ENCODE measurements at regions not wholly inside any gene's neighbourhood (a gene's known extent, or its start where the extent isn't known, plus 50 kb on each side); places are given as distances from the start of the nearest gene placed in this dataset.

- no TSS peak for BruUV-seq (replicated peaks)
- Histone ChIP-seq H3K4me3 (replicated peaks in 1 of 2; ENCODE audit: low read depth in 1 of 2, low read length in 2 of 2) (no peak overlapping the region), H3K9me2 (ENCODE audit: insufficient read depth) (no peaks in the 10 kb centered on the region), H3K36me3 (ENCODE audit: control insufficient read depth in 1 of 2, insufficient read depth in 2 of 2, low read length in 2 of 2) (no peaks in the 10 kb centered on the region), H3K79me2 (ENCODE audit: insufficient read depth, low read length) (no peaks in the 10 kb centered on the region), H3K27me3 (ENCODE audit: insufficient read depth, low read length) (no peaks in the 10 kb centered on the region), H3K4me1 (ENCODE audit: control insufficient read depth in 1 of 2, insufficient read depth in 2 of 2, low read length in 2 of 2) (no peaks in the 10 kb centered on the region), H4K20me1 (ENCODE audit: insufficient read depth) (no peaks in the 10 kb centered on the region), H3K9ac (ENCODE audit: low read length) (no peak overlapping the region), H3K4me2 (ENCODE audit: low read length) (no peak overlapping the region), H3K9me3 (ENCODE audit: control insufficient read depth in 1 of 2, insufficient read depth in 1 of 2, low read depth in 1 of 2, low read length in 2 of 2) (peaks cover 11 to 13% of the 10 kb centered on the region in 2 experiments; a peak in 2 of 4 replicates), H2AFZ (ENCODE audit: low read depth, low read length, poor library complexity, severe bottlenecking) (no peak overlapping the region), H3K27ac (ENCODE audit: low read depth, low read length) (no peak overlapping the region)
- intact Hi-C loops (cut with micrococcal nuclease), result no loop called here
- ChIA-PET RAD21 (ENCODE audit: low non-redundant PET in 1 of 2, low total read pairs in 2 of 2, uncharacterized antibody in 2 of 2, unreplicated experiment in 2 of 2) (no interaction called here), CTCF (no interaction called here), POLR2A (no interaction called here)
- ATAC-seq, result no peak
- no peak for TF ChIP-seq SRF (IDR thresholded peaks at IDR 0.05; ENCODE audit: low read depth)
- TF ChIP-seq POLR2A (IDR thresholded peaks at IDR 0.05; ENCODE audit: borderline replicate concordance, extremely low read depth, insufficient read depth, insufficient read length), result no peak
- TF ChIP-seq ATF3 (IDR thresholded peaks at IDR 0.05), result no peak
- TF ChIP-seq EGR1 (IDR thresholded peaks at IDR 0.05; ENCODE audit: low read depth), result no peak
- TF ChIP-seq, protein P1, sequence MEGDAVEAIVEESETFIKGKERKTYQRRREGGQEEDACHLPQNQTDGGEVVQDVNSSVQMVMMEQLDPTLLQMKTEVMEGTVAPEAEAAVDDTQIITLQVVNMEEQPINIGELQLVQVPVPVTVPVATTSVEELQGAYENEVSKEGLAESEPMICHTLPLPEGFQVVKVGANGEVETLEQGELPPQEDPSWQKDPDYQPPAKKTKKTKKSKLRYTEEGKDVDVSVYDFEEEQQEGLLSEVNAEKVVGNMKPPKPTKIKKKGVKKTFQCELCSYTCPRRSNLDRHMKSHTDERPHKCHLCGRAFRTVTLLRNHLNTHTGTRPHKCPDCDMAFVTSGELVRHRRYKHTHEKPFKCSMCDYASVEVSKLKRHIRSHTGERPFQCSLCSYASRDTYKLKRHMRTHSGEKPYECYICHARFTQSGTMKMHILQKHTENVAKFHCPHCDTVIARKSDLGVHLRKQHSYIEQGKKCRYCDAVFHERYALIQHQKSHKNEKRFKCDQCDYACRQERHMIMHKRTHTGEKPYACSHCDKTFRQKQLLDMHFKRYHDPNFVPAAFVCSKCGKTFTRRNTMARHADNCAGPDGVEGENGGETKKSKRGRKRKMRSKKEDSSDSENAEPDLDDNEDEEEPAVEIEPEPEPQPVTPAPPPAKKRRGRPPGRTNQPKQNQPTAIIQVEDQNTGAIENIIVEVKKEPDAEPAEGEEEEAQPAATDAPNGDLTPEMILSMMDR (IDR thresholded peaks at IDR 0.05 in 2 of 3, conservative IDR thresholded peaks at IDR 0.05 in 1 of 3; ENCODE audit: borderline replicate concordance in 1 of 3, insufficient read depth in 1 of 3, low read depth in 2 of 3, low read length in 2 of 3), result no peak
- no peak for TF ChIP-seq EZH2phosphoT487 (IDR thresholded peaks at IDR 0.05; ENCODE audit: borderline replicate concordance)
- no peak for TF ChIP-seq ELF1 (IDR thresholded peaks at IDR 0.05; ENCODE audit: borderline replicate concordance, low read depth)
- TF ChIP-seq SP1 (IDR thresholded peaks at IDR 0.05; ENCODE audit: low read depth), result no peak
- TF ChIP-seq CEBPB (IDR thresholded peaks at IDR 0.05; ENCODE audit: low read depth), result no peak
- no peak for TF ChIP-seq ZNF274 (IDR thresholded peaks at IDR 0.05; ENCODE audit: low read depth, low read length)
- no peak for TF ChIP-seq ZFX (IDR thresholded peaks at IDR 0.05)
- no peak for DNase-seq (ENCODE audit: low read depth, low spot score)
Measured at GRCh38 chr2:76668279-76668678, 853.9 kb downstream of the LRRTM4 start.
